ENCODE measurements at regions not wholly inside any gene's neighbourhood (a gene's known extent, or its start where the extent isn't known, plus 50 kb on each side); places are given as distances from the start of the nearest gene placed in this dataset.
"Not testable (repeated sequence)": the region's sequence is repeated elsewhere in the genome, so short reads cannot be mapped to it uniquely, and the experiment has no call there.

- not testable (repeated sequence) for TF ChIP-seq EZH2 (IDR thresholded peaks at IDR 0.05; ENCODE audit: borderline replicate concordance, insufficient read depth, low read depth, low read length, poor library complexity, severe bottlenecking); CTCF (IDR thresholded peaks at IDR 0.05)
Measured at GRCh38 chr15:57896899-57897298, 168.6 kb downstream of the ALDH1A2 start.
